ENCODE measurements at regions not wholly inside any gene's neighbourhood (a gene's known extent, or its start where the extent isn't known, plus 50 kb on each side); places are given as distances from the start of the nearest gene placed in this dataset.

DNA sequence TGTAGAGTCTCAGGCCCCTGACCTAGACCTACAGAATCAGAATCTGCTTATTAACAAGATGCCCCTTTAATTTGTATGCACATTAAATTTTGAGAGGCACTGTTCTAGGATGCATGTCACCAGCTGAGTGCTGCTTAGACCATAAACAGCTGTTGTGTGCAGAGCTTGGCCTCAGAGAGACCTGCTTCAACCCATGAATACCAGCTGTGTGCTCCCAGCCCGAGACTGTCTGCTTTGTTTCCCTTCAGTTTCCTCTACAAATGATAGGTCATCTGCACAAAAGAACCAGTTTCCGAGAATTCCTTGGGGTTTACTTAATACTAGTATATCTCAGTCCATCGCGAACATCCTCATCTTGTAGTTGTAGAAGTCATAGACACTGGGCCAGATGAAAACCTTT, 158.5 kb upstream of the PFN2 start:
- TF ChIP-seq, protein P1, sequence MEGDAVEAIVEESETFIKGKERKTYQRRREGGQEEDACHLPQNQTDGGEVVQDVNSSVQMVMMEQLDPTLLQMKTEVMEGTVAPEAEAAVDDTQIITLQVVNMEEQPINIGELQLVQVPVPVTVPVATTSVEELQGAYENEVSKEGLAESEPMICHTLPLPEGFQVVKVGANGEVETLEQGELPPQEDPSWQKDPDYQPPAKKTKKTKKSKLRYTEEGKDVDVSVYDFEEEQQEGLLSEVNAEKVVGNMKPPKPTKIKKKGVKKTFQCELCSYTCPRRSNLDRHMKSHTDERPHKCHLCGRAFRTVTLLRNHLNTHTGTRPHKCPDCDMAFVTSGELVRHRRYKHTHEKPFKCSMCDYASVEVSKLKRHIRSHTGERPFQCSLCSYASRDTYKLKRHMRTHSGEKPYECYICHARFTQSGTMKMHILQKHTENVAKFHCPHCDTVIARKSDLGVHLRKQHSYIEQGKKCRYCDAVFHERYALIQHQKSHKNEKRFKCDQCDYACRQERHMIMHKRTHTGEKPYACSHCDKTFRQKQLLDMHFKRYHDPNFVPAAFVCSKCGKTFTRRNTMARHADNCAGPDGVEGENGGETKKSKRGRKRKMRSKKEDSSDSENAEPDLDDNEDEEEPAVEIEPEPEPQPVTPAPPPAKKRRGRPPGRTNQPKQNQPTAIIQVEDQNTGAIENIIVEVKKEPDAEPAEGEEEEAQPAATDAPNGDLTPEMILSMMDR (IDR thresholded peaks at IDR 0.05; ENCODE audit: insufficient read depth, low read length, poor library complexity, severe bottlenecking): no peak
- no peak for TF ChIP-seq EZH2phosphoT487 (conservative IDR thresholded peaks at IDR 0.05; ENCODE audit: low read length)
